ENCODE measurements at regions not wholly inside any gene's neighbourhood (a gene's known extent, or its start where the extent isn't known, plus 50 kb on each side); places are given as distances from the start of the nearest gene placed in this dataset.

- DNase-seq (ENCODE audit: low spot score) = no peak
Measured at GRCh38 chr1:82266351-82266750, 465.6 kb downstream of the ADGRL2 start.

- DNase-seq (ENCODE audit: low spot score) = no peak
Measured at GRCh38 chr1:82265436-82265835, 464.7 kb downstream of the ADGRL2 start.

GRCh38 chr1:82264802-82265201 lies 464.1 kb downstream of the ADGRL2 start:
- no peak for DNase-seq (ENCODE audit: low spot score)

GRCh38 chr1:82263396-82263795 lies 462.7 kb downstream of the ADGRL2 start:
- DNase-seq (ENCODE audit: low spot score) = no peak

- DNase-seq (ENCODE audit: low spot score) = no peak
Measured at GRCh38 chr1:82260666-82261065, 459.9 kb downstream of the ADGRL2 start.

- DNase-seq (ENCODE audit: low spot score) = no peak
Measured at GRCh38 chr1:82260051-82260450, 459.3 kb downstream of the ADGRL2 start.

- no peak for DNase-seq (ENCODE audit: low spot score)
Measured at GRCh38 chr1:82258887-82259286, 458.2 kb downstream of the ADGRL2 start.

GRCh38 chr1:82246050-82246449 lies 445.3 kb downstream of the ADGRL2 start:
- DNase-seq (ENCODE audit: low spot score) = no peak

- DNase-seq (ENCODE audit: low spot score) = no peak
Measured at GRCh38 chr1:82245345-82246014, 444.7 kb downstream of the ADGRL2 start.

GRCh38 chr1:82240571-82240970 lies 439.8 kb downstream of the ADGRL2 start:
- DNase-seq (ENCODE audit: low spot score) = no peak

- no peak for DNase-seq (ENCODE audit: low spot score)
Measured at GRCh38 chr1:82230667-82231066, 429.9 kb downstream of the ADGRL2 start.

- DNase-seq (ENCODE audit: low spot score) = no peak
Measured at GRCh38 chr1:82227306-82228095, 426.8 kb downstream of the ADGRL2 start.

GRCh38 chr1:82226186-82226505 lies 425.4 kb downstream of the ADGRL2 start:
- DNase-seq (ENCODE audit: low spot score) = no peak

- no peak for DNase-seq (ENCODE audit: low spot score)
Measured at GRCh38 chr1:82225421-82226185, 424.9 kb downstream of the ADGRL2 start.

GRCh38 chr1:82223091-82223490 lies 422.4 kb downstream of the ADGRL2 start:
- no peak for DNase-seq (ENCODE audit: low spot score)

GRCh38 chr1:82221721-82222120 lies 421.0 kb downstream of the ADGRL2 start:
- no peak for DNase-seq (ENCODE audit: low spot score)

GRCh38 chr1:82220754-82221153 lies 420.0 kb downstream of the ADGRL2 start:
- no peak for DNase-seq (ENCODE audit: low spot score)

GRCh38 chr1:82219841-82220240 lies 419.1 kb downstream of the ADGRL2 start:
- no peak for DNase-seq (ENCODE audit: low spot score)

GRCh38 chr1:82218846-82219245 lies 418.1 kb downstream of the ADGRL2 start:
- DNase-seq (ENCODE audit: low spot score) = no peak

GRCh38 chr1:82215853-82216175 lies 415.1 kb downstream of the ADGRL2 start:
- no peak for DNase-seq (ENCODE audit: low spot score)

GRCh38 chr1:82215056-82215852 lies 414.5 kb downstream of the ADGRL2 start:
- no peak for DNase-seq (ENCODE audit: low spot score)

GRCh38 chr1:82214606-82215005 lies 413.9 kb downstream of the ADGRL2 start:
- DNase-seq (ENCODE audit: low spot score) = no peak

Data from putamen (tissue), 1 donor.